Activated T-cell treated with anti-CD3 and anti-CD28 coated beads, Interleukin-2, amount 50 U/mL, for 48 hours (primary cell): ENCODE measurements at regions not wholly inside any gene's neighbourhood (a gene's known extent, or its start where the extent isn't known, plus 50 kb on each side); places are given as distances from the start of the nearest gene placed in this dataset.

ENCODE experiments used
- DNase-seq, 2 experiments: peaks; one replicate each; pipeline ENCODE4 v3.0.0-alpha.2; 2020

GRCh38 chr1:201690528-201690927, 138.4 kb upstream of the IPO9 start:
- no peak for DNase-seq

- DNase-seq, result no peak
These were observed 137.0 kb upstream of the IPO9 start for GRCh38 chr1:201691716-201692554.

- no peak for DNase-seq
These were observed 136.2 kb upstream of the IPO9 start for GRCh38 chr1:201692555-201693394.

GRCh38 chr1:201693890-201694607, 134.9 kb upstream of the IPO9 start:
- DNase-seq, result no peak

- DNase-seq, result no peak
These were observed 134.2 kb upstream of the IPO9 start for GRCh38 chr1:201694608-201695335.

- DNase-seq, result no peak
These were observed 133.3 kb upstream of the IPO9 start for GRCh38 chr1:201695607-201696006.

- no peak for DNase-seq
These were observed 132.7 kb upstream of the IPO9 start for GRCh38 chr1:201696217-201696761.

GRCh38 chr1:201697174-201697573, 131.8 kb upstream of the IPO9 start:
- no peak for DNase-seq

GRCh38 chr1:201701831-201702230, 127.1 kb upstream of the IPO9 start:
- no peak for DNase-seq

GRCh38 chr1:201702936-201703335, 126.0 kb upstream of the IPO9 start:
- no peak for DNase-seq

- peak; percentile 79 to 83 for DNase-seq
These were observed 125.1 kb upstream of the IPO9 start for GRCh38 chr1:201703621-201704438.

GRCh38 chr1:201704439-201704792, 124.5 kb upstream of the IPO9 start:
- DNase-seq, result no peak

GRCh38 chr1:201705389-201705788, 123.6 kb upstream of the IPO9 start:
- no peak for DNase-seq

GRCh38 chr1:201706109-201706508, 122.8 kb upstream of the IPO9 start:
- DNase-seq, result no peak

GRCh38 chr1:201707027-201707426, 121.9 kb upstream of the IPO9 start:
- DNase-seq, result no peak

GRCh38 chr1:201707656-201708055, 121.3 kb upstream of the IPO9 start:
- no peak for DNase-seq

GRCh38 chr1:201708085-201708512, 120.9 kb upstream of the IPO9 start:
- DNase-seq, result no peak

- DNase-seq, result no peak
These were observed 120.3 kb upstream of the IPO9 start for GRCh38 chr1:201708691-201709090.

GRCh38 chr1:201709564-201710295, 119.2 kb upstream of the IPO9 start:
- peak; percentile 78 to 80 for DNase-seq
